PC-9 (cell line): ENCODE measurements at regions not wholly inside any gene's neighbourhood (a gene's known extent, or its start where the extent isn't known, plus 50 kb on each side); places are given as distances from the start of the nearest gene placed in this dataset.

ENCODE experiments used
- BruUV-seq: library from RNA; stranded (reverse); fragments of 400-500 nt; replicated peaks from 2 replicates; lab custom pipeline; 2021; lab: Mats Ljungman, UMichigan
- CTCF ChIA-PET: fragments of 300-600 bp; sonication (Branson Sonifier 250); formaldehyde crosslinking; loops from one replicate; lab custom pipeline; 2022; ENCODE audit warnings: antibody characterized with exemption; lab: Charles Lee
- POLR2A ChIA-PET: fragments of 300-600 bp; sonication (Branson Sonifier 250); formaldehyde crosslinking; loops from one replicate; lab custom pipeline; 2022; ENCODE audit warnings: antibody characterized with exemption; ENCODE audit not compliant: unreplicated experiment; lab: Charles Lee
- DNase-seq, 2 experiments: peaks; one replicate each; pipeline versions ENCODE4 v3.0.0 to v3.0.0-alpha.2; 2015 to 2022; ENCODE audit warnings: mixed read lengths in 1 of 2
- H2AFZ ChIP-seq: fragments of 200-600 bp; sonication (generic); 2 replicates; pipeline ENCODE4 v1.8.1; 2017; ENCODE audit warnings: antibody characterized with exemption
- H3F3A ChIP-seq: fragments of 200-600 bp; sonication (generic); 2 replicates; pipeline ENCODE4 v1.8.1; 2017; ENCODE audit warnings: antibody characterized with exemption, mild to moderate bottlenecking, low read depth; ENCODE audit not compliant: insufficient read depth
- H3K27ac ChIP-seq: fragments of 200-600 bp; sonication (generic); 2 replicates; pipeline ENCODE4 v1.6.1; 2016; ENCODE audit warnings: mixed run types
- H3K27me3 ChIP-seq: fragments of 200-600 bp; sonication (generic); 2 replicates; pipeline ENCODE4 v1.6.1; 2016; ENCODE audit warnings: low read depth, mixed run types; ENCODE audit not compliant: insufficient read depth
- H3K36me3 ChIP-seq: fragments of 200-600 bp; sonication (generic); 2 replicates; pipeline ENCODE4 v1.6.1; 2016; ENCODE audit warnings: low read depth, mixed run types
- H3K4me1 ChIP-seq: fragments of 200-600 bp; sonication (generic); replicated peaks from 2 replicates; pipeline ENCODE4 v1.6.1; 2016; ENCODE audit warnings: mixed run types; ENCODE audit not compliant: insufficient read depth
- H3K4me2 ChIP-seq: fragments of 200-600 bp; sonication (generic); 2 replicates; pipeline ENCODE4 v1.6.1; 2017; ENCODE audit warnings: mixed run types
- H3K4me3 ChIP-seq: fragments of 200-600 bp; sonication (generic); 2 replicates; pipeline ENCODE4 v1.6.1; 2016; ENCODE audit warnings: mixed run types
- H3K79me2 ChIP-seq: fragments of 200-600 bp; sonication (generic); 2 replicates; pipeline ENCODE4 v1.6.1; 2017; ENCODE audit warnings: low read depth, mixed run types
- H3K9me2 ChIP-seq: fragments of 200-600 bp; sonication (generic); 2 replicates; pipeline ENCODE4 v1.8.1; 2017; ENCODE audit warnings: mild to moderate bottlenecking; ENCODE audit not compliant: insufficient read depth
- H3K9me3 ChIP-seq: fragments of 200-600 bp; sonication (generic); 2 replicates; pipeline ENCODE4 v1.8.1; 2016; ENCODE audit warnings: low read depth; ENCODE audit not compliant: insufficient read depth
- H4K20me1 ChIP-seq: fragments of 200-600 bp; sonication (generic); 2 replicates; pipeline ENCODE4 v1.8.1; 2017; ENCODE audit not compliant: insufficient read depth
- EZH2 ChIP-seq: fragments of 200-600 bp; sonication (generic); IDR thresholded peaks from 2 replicates; pipeline ENCODE4 v1.8.0; 2017; ENCODE audit warnings: antibody characterized with exemption, low read depth
- intact Hi-C: fragments of 100-400 bp; cut with micrococcal nuclease; formaldehyde crosslinking; loops from one replicate; pipeline ENCODE4 v1.10.0; 2022; ENCODE audit not compliant: unreplicated experiment
- TF ChIP-seq, protein P1 (sequence below): fragments of 200-600 bp; sonication (generic); conservative IDR thresholded peaks from 2 replicates; pipeline ENCODE4 v1.6.1; 2017; ENCODE audit warnings: mixed run types, antibody characterized with exemption, mild to moderate bottlenecking, moderate library complexity

GRCh38 chr12:13318231-13319015 is 121.9 kb downstream of the EMP1 start:
- no peaks in the 10 kb centered on the region for H3K36me3 ChIP-seq
- no peak overlapping the region for H3K4me3 ChIP-seq
- 0 out of 2 replicates have a peak, but pooled peaks cover 4% of the 10 kb centered on the region for H3F3A ChIP-seq
- ChIA-PET CTCF (no interaction called here), POLR2A (no interaction called here)
- H3K27me3 ChIP-seq = no peaks in the 10 kb centered on the region
- H3K9me3 ChIP-seq = 0 out of 2 replicates have a peak, but pooled peaks cover 9% of the 10 kb centered on the region
- no peak for TF ChIP-seq EZH2
- H4K20me1 ChIP-seq = no peaks in the 10 kb centered on the region
- BruUV-seq = no TSS peak
- no peak overlapping the region for H2AFZ ChIP-seq
- no peak overlapping the region for H3K27ac ChIP-seq
- DNase-seq = no peak
- H3K4me1 ChIP-seq = no peaks in the 10 kb centered on the region
- no peaks in the 10 kb centered on the region for H3K9me2 ChIP-seq
- intact Hi-C loops = no loop called here
- no peaks in the 10 kb centered on the region for H3K79me2 ChIP-seq
- no peak overlapping the region for H3K4me2 ChIP-seq

- Histone ChIP-seq H3K27ac (no peak overlapping the region), H3F3A (0 out of 2 replicates have a peak, but pooled peaks cover 4% of the 10 kb centered on the region), H3K9me3 (0 out of 2 replicates have a peak, but pooled peaks cover 9% of the 10 kb centered on the region), H2AFZ (no peak overlapping the region), H3K9me2 (no peaks in the 10 kb centered on the region), H3K27me3 (no peaks in the 10 kb centered on the region), H3K4me1 (no peaks in the 10 kb centered on the region), H3K4me2 (no peak overlapping the region), H3K4me3 (no peak overlapping the region), H3K79me2 (no peaks in the 10 kb centered on the region), H3K36me3 (no peaks in the 10 kb centered on the region), H4K20me1 (no peaks in the 10 kb centered on the region)
- ChIA-PET CTCF (no interaction called here), POLR2A (no interaction called here)
- DNase-seq = no peak
- intact Hi-C loops = no loop called here
- TF ChIP-seq, protein P1, sequence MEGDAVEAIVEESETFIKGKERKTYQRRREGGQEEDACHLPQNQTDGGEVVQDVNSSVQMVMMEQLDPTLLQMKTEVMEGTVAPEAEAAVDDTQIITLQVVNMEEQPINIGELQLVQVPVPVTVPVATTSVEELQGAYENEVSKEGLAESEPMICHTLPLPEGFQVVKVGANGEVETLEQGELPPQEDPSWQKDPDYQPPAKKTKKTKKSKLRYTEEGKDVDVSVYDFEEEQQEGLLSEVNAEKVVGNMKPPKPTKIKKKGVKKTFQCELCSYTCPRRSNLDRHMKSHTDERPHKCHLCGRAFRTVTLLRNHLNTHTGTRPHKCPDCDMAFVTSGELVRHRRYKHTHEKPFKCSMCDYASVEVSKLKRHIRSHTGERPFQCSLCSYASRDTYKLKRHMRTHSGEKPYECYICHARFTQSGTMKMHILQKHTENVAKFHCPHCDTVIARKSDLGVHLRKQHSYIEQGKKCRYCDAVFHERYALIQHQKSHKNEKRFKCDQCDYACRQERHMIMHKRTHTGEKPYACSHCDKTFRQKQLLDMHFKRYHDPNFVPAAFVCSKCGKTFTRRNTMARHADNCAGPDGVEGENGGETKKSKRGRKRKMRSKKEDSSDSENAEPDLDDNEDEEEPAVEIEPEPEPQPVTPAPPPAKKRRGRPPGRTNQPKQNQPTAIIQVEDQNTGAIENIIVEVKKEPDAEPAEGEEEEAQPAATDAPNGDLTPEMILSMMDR = no peak
- no peak for TF ChIP-seq EZH2
- BruUV-seq = no TSS peak
These were observed 120.2 kb downstream of the EMP1 start for GRCh38 chr12:13316587-13317246.

DNA sequence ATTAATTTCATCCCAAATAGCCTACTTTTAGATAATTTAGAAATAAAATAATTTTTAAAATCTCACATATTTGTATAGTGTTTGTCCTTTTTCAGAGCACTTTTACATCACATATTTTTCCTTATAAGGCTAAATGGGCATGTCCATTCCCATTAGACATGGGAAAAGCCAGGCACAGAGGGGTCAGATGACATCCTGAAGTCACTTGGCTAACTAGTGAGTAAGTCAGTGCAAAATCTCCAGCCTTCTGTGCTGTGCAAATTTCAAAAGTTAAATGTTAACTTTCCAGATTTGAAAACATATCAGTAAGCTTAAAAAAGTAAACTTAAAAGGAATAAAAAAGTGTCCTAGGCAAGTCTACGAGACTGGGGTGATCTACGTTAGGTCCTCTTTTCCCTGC is 117.4 kb downstream of the EMP1 start:
- Histone ChIP-seq H3K9me2 (no peaks in the 10 kb centered on the region), H3K79me2 (no peaks in the 10 kb centered on the region), H3K4me1 (no peaks in the 10 kb centered on the region), H3K27ac (no peak overlapping the region), H3F3A (0 out of 2 replicates have a peak, but pooled peaks cover 3% of the 10 kb centered on the region), H4K20me1 (no peaks in the 10 kb centered on the region), H3K4me2 (no peak overlapping the region), H2AFZ (no peak overlapping the region), H3K27me3 (no peaks in the 10 kb centered on the region), H3K4me3 (no peak overlapping the region), H3K36me3 (no peaks in the 10 kb centered on the region), H3K9me3 (0 out of 2 replicates have a peak, but pooled peaks cover 9% of the 10 kb centered on the region)
- DNase-seq = no peak
- intact Hi-C loops = no loop called here
- TF ChIP-seq, protein P1 = no peak
- no peak for TF ChIP-seq EZH2
- ChIA-PET CTCF (no interaction called here), POLR2A (no interaction called here)
- BruUV-seq = no TSS peak
